NCI-H510A treated with DMSO at 0.1 percent for 48 hours (cell line): ENCODE measurements at regions not wholly inside any gene's neighbourhood (a gene's known extent, or its start where the extent isn't known, plus 50 kb on each side); places are given as distances from the start of the nearest gene placed in this dataset.

ENCODE experiments used
- DNase-seq: peaks from one replicate; lab custom pipeline; 2025; lab: John Stamatoyannopoulos, UW

DNA sequence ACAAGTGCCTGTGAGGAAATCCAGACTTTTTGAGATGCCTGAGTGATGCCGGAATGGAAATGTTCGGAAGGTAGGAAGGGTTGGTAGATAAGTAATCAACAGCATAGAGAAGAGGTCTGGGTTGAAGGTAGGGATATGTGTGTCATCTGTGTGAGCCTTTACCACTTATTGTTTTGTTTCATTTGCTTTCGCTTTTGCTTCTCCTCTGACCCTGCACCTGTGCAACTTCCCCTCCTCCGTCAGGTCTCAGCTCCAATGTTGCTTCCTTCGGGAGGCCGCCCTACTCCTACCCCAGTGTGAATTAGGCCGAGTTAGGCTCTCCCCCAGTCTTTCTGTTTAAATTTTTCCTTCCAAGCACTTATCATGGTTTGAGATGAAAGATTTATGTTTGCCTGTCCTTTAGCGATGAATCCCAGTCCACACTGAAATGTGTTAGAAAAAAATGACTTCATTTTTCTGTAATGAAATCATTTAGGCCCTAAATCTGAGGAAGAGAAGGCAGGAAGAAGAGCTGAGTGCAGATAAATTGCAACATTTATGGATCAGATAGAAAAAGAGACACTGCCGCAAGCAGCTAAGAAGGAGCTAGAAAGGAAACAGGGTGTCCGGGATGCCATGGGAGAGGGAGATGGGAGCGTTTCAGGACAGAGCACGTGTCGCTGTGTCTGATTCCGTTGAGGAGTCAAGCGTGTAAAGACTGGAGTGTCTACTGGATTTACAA lies 139.6 kb upstream of the PELI1 start:
- DNase-seq = peak; percentile 35

DNA sequence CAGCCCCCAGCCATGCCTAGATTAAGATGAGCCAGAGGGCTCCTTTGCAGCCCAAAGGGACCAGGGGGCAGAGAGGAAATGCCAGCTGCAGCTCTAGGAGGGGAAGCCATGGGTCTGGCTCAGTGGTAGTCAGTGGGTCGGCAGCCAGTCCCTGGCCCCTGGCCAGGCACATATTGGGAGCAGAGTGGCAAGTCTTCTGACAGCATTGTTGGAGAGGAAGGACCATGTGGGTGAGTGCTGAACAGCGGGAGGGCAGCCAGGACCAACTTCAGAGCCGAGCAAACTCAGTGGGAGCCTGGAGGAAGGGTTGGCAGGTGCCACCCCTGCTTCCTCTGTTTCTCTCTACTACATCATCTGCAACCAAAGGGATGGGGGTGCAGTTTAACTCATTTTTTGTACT lies 140.5 kb upstream of the PELI1 start:
- no peak for DNase-seq

DNA sequence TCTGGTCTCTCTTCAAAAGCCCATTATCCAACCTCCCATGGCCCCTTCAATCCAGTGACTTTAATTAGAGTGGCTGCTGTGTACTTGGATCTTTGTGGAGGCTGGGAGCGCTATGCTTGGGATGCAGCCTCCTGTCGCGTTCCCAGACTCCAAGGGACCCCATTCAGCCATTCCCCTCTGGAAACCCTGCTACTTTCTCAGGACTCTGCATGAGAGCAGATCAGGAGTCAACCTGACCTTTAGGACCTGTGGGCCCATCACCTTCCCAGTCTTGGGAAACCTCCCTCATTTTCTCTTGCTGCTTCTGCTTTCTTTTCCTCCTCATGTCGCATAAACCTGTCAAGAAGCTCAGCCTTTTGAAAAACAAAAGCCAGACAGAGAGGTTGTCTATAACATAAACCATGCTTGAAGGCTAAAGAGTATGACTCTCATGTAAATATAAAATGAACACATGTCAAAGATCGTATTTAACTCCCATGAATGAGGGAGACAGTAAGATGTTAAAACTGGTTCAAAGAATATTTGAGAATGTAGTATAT lies 143.1 kb upstream of the PELI1 start:
- no peak for DNase-seq

DNA sequence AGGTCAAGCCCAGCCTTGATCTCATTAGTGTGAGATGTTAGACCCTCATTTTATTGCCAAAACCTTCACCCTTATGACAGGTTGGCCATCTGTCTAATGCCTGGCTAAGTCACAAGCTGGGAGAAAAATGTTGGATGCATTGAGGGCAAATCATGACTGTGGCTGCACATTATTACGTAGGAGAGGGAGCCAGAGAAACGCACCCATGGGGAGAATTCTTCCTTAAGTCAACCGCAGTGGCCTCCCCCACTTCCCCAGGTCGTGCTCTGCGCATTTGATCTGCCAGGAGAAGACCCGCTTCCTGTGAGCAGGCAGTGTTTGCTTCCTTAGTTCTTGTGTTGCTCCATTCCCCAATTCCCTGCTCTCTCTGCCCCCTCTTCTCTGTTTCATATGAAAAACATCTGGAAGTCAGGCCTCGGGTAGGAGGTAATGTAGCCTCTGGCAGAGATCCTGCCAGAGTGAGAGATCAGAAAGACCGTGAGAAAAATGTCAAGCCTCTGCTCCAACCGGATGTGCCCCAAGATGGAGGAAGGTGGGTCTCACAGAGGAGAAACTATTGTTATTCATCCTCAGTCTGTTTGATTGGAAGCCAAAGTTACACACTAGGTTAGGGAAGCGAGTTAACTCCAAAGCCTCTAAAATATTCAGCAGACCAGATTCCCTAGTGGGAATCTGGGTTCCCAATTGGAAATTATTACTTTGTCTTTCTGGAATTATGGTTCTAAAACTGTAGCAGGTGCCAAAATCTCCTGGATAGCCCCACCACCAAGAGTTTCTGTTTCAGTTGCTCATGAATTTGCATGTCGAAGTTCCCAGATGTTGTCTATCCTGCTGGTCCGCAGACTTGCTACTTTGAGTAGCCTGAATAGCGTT lies 144.3 kb upstream of the PELI1 start:
- DNase-seq = no peak

DNA sequence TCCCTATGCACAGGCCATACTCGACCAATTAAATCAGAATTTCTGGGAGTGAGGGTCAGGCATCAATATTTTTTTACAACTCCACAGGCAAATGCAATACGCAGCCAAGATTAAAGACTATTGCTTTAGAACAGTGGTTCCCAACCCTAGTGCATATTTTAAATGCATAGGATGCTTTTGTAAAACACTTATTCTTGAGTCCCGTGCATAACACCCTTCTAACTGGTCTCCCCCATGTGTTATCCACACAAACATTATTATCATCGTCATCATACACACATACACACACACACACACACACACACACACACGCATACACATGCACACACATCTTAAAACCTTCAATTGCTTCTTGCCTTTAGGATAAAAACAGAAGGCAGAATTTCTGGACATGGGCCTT lies 145.0 kb upstream of the PELI1 start:
- DNase-seq = no peak

DNA sequence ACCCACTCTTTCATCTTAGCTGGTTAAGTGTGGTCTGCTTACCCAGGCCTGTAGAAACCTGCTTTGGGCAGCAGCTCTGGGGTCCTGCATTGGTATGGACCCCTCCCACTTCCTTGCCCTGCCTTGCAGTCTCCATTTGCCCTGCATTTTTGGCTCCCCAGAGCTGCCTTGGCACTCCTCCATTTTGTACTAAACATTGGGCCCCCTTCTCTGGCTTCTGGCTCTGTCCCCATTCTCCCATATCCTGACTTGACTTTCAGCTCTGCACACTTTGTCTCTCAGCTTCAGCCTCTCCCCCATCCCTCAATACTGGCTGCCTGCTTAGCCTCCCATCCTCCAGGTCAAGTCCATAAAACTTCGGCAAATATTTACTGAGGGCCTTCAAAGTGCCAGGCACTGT lies 145.5 kb upstream of the PELI1 start:
- no peak for DNase-seq

DNA sequence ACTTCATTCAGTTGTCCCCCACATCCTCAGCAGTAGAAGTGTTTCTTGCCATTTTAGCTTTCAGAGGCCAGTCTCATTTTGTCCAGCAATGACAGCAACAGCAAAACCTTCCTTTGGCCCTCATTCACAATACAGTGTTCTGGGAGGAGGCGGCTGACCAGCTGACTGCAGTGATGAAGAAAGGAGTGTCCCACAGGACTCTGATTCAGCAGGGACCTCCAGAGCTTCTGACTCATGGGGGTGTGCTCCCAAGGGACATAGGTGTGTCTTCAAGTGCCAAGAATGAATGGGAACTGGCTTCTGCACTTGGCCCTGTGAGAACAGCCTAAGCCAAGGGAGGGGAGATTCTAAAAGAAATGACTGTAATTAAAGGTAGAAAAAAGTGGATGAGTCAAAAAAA lies 147.0 kb upstream of the PELI1 start:
- DNase-seq = no peak

DNA sequence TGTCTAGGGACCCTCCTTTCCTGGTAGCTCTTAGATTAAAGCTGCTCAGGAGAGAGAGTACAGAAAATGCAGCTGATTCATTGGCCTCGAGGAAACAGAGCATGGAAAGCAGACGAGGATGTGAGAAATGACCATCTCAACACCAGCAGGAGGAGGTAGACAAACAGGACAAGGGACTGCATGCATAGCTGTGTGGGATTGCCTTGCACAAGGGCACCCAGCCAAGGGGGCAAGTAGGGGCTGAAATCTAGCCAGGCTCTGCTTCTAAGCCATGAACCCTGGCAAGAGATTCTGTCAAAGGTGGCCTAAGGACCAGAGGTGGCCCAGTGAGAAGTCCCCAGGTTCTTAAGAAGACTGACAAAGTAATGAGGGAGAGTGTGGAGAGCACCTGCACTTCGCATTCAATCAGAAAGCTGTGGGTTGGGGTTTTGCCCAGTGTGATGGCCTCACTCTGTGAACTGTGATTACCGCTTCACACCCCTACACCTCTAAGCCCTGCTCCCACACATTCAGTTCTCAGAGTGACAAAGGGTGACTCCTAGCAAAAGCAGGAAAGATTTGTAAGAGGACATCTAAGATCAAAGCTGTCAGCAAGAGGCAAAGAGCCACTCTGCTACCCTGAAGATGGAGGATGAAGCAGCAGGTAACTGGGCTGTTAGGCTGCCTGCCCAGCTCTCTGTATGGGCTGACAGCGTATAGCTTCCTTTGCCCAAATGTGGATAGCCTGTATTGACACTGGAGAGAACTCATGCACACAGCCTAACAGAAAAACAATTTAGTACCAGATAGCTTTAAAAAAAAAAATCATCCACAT lies 151.3 kb upstream of the PELI1 start:
- DNase-seq = no peak

DNA sequence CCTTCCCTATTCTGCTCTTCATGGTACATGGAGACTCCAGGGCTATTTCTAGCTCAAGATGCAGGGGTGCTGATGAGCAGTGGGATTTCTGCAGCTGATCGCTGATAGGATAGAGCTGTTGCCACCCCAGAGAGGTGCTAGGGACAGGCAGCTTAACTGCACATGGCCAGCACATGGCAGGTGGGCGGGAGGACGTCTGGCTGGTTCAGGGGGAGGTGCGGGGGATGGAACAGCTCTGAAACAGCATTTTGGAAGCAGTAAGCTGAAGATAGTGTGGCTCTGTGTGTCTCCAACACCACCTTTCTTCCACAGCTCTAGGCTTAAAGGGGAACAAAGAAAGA lies 151.9 kb upstream of the PELI1 start:
- no peak for DNase-seq

DNA sequence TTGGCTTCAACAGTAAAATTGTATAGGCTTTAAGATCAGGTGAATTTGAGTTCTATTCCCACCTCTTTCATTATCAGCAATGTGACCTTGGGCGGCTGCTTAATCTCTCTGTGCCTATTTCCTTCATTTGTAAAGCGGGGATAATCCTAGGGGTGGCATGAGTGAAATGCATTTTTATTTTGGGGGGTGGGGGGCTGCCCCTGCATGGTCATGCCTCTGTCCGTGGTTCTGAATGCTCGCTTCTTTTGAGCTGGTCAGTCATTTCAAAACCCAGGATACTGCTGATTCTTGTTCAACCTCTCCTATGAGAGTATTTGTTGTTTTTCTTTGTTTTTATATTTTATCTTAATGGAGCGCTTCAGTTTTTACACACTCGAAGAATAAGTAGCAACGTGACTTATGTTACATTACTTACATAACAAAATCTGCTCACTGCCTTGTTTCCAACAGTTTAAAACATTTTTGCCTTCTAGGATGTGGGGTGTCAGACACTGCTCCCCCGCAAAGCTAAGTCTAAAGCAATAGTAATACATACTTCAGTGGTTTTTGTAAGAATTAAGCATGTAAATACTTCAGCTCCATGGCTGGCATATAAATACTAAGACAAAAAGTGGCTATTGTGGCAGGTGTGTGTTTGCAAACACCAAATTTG lies 152.6 kb upstream of the PELI1 start:
- no peak for DNase-seq

DNA sequence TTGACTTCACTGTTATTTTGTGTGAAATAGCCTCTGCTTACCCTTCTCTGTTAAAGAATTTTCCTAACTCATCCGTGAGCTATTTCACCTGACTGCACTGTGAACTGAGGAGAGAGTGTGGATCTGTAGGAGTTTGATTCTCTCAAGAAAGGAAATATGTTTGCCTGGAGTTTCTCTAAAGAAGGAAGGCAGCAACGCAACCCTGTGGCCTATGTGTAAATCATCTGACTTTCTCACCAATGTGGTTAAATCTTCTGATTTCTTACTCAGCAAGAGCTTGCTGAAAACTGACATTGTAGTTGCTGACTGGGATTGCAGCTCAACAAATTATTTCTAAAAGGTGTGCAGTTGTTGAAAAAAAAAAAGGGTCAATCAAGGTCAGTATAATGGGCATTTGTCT lies 153.9 kb upstream of the PELI1 start:
- no peak for DNase-seq

DNA sequence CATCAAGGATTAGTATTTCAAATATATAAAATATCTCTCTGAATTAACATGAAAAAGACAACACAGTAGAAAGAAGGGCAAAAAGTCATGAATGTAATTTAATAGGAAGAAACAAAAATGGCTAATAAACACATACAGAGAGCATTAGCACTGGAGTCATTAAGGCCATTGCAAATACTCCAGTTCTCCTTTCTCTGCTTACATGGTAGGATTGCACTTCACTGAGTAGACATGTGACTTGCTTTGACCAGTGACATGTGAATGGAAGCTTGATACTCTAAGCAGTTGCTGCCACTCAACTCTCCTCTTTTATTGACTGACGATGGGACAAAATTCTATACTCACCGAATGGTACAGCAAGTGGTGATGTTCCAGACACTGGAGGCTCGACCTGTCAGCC lies 153.9 kb upstream of the LGALSL start:
- DNase-seq = peak; percentile 25

DNA sequence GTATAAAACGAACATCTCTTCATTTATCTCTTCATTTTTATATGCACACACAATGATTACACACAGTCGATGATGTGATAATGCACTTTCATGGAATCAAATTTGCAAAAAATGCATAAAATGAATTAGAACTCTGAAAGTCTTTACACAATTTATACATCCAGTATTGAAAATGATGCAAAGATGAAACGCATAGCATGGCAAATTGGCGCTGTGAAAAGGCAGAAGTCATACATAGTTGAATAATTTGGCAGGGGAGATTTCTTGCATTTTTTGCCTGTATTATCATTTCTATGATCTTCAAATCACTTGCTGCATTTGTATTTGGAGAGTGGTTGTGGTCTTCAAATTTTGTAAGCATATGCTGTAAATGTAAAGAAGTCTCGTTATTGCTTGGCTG lies 150.7 kb upstream of the LGALSL start:
- DNase-seq = no peak

DNA sequence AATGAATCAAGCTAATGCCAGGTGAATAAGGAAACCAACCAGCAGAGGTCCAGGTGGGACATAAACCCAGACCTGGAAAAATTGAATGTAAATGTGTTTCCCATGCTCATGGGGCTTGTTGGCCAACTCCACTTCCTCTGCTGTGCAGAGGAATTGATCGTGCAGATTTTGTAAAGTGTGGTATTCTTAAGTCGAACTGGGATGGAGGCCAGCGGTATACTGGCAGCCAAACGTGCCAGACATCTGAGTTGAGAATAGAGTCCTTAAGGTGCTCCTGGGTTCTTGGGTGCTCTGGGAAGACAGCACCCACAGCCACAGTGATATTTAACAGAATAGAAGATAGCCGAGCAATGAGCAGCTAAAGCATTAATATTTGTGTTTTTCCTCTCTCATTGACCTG lies 146.5 kb upstream of the LGALSL start:
- DNase-seq = no peak

DNA sequence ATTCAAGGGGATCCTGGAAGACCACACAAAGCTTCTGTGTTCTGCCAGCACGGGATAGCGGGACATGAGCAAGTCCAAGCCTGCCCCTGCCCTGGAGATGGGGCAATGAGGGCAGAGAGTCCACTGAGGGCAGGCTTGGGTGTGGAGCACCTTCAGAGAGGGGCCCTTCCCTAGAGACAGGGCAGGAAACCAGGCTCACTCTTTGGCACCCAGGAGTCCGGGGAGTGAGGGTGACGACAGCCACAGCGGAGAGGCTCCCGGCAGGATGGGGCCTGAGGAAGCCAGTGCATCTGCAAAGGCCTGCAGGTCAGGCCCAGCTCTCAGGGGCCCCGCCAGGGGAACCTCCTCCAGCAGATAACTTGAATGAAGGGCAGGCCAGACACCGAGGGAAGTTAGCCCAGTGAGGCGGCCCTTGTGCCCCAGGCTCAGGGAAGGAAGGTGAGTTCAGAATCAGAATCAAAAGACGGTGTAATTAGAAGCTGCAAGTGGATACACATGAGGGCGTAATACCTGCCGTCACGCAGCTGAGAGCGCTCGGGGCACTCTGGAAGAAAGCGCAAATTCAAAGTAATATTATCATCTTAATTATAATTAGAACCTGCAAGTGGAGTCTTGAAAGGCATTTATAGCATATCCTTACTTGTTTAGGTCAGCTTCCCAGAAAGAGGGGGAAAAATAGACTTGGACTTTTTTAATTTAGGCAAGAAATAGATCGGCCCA lies 142.6 kb upstream of the LGALSL start:
- DNase-seq = no peak

DNA sequence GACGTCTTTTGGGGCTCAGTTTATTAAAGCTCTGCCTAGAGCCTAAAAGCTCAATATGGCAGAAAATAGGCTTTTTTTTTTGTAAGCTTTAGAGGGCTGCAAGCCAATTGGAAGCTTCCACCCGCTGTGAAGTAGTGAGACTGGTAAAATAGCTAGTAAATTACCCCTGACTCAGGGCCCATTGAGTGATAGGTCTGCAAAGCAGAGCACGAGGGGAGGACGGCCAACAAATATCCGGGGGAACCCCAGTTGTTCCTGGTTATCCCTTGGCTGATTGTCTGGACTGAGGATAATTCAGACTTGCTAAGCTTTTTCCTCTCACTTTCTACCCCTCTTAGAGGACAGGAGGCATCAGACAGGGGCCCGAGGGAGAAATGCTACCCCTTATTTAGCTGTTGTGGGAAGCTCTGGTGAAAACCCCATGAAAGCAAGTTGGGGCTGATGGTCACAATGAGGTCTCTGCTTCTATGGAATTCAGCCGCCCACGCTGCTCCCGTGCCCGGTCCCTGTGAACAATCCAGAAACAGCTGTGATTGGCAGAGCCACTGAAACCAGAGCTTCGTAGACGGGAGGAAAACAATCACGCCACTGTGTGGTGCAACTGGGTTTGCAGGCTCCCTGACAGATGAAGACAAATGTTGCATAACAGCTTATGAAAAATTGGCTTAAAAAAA lies 141.9 kb upstream of the LGALSL start:
- peak; percentile 67 for DNase-seq

DNA sequence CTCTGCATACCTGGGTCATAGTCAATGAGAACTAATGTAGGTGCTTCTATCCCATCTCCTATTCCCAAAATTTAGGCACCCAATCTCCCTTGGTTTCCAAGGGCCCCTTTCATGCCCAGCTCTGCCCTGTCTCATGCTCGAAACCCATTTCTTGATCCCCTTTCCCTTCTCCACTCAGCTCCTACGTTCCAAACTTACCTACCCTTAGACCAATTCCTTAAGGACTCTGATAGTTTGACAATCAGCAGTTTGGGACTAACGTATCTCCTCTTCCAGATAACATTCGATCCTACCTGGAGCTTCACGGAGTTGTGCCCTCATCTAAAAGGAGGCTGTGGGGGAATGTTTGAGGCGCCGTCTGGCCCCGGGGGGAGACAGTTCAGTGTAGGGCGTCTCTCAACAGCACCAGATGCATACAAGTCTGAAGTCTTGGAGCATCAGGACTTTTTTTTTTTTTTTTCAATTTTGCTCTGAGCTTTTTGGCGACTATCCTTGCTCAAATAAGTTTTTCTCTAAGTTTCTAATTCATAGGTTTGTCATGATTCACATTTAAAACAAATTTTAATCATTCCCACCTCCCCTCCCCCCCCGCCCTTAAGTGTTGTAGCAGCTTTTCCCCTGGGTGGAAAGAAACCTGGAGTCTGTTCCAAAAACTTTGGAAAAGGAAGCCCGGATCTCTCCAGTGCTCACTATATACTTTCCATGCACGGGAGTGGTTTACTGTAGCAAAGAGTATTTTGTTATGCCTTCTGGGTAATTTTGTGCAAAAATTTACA lies 141.2 kb upstream of the LGALSL start:
- no peak for DNase-seq

DNA sequence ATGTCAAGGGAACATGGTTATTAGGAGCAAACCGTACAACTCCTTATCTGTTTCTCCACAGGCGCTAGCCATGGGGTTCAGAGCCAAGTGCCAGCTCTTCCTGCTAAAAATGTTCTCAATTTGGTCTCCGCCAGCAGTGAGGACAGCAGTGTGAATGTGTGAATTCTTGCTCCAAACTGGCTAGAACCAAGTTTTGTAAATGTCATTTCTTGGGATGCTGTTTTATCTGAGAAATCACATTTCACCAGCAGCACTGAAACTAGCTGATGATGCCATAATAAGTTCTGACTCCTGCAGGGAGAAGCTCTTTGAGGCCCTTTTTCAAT lies 140.6 kb upstream of the LGALSL start:
- no peak for DNase-seq

DNA sequence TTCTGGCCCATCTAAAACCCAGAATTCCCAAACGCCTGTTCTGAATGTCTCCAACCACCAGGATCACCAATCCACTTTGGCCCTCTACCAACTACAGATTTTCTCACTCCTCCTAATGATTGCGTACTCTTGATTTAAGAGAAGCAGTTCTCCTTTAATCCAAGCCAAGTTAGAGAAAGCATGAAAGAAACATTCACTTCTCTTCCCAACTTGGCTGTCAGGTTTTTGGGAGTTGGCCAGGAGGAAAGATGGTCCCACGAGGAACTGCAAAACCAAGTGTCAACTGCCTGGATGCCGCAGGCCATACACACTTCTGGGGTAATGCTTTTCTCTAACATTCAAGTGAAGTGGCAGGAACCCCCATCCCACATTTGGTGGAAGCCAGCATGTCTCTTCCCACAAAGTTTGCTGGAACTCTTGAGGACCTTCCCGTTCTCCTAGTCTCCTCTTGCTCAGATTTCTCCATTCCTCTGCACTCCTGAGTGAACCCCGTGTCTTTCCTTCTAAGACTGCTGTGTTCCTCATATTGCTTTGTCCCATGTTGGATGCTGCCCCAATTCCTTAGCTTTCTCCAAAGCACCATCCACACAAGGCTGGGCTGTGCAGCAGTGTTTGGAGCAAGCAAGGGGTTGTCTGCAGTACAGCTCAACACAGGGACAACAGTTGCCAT lies 138.5 kb upstream of the LGALSL start:
- DNase-seq = no peak
